Fibroblast of pulmonary artery (primary cell): ENCODE measurements at regions not wholly inside any gene's neighbourhood (a gene's known extent, or its start where the extent isn't known, plus 50 kb on each side); places are given as distances from the start of the nearest gene placed in this dataset.

Experiments used
- DNase-seq: peaks from one replicate; pipeline ENCODE4 v3.0.0-alpha.2; 2010; ENCODE audit warnings: low read depth
- H3K4me3 ChIP-seq: replicated peaks from 2 replicates; pipeline ENCODE4 v1.5.1; 2011; ENCODE audit warnings: low read depth, mild to moderate bottlenecking, control low read depth, low read length, moderate library complexity
- CTCF ChIP-seq: IDR thresholded peaks from 2 replicates; pipeline ENCODE4 v1.5.1; 2011; ENCODE audit warnings: mild to moderate bottlenecking, control low read depth, low read length, inconsistent platforms; ENCODE audit errors: missing control alignments

- no peak for TF ChIP-seq CTCF
- DNase-seq, result no peak
- H3K4me3 ChIP-seq, result no peak overlapping the region
These were observed 487.2 kb upstream of the AKR1E2 start for GRCh38 chr10:4338768-4339167.

DNA sequence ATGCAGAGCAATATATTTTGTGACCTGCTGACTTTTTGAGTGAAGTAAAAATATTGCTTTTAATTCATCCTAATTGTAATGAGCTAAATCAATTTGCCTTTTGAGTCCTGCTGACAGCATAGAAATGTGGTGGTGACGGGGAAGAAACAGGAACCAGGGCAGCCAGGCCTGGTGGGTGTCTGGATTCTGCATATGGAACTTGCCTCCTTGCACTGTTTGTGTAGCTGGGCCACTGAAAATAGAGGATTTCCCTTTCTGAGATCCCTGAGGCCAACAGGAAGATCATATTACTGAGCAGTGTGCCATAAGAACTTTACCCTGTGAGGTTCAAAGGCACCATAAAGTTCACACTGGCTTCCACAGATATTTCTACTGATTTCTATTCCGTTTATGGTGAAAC, 488.4 kb upstream of the AKR1E2 start:
- no peak for TF ChIP-seq CTCF

DNA sequence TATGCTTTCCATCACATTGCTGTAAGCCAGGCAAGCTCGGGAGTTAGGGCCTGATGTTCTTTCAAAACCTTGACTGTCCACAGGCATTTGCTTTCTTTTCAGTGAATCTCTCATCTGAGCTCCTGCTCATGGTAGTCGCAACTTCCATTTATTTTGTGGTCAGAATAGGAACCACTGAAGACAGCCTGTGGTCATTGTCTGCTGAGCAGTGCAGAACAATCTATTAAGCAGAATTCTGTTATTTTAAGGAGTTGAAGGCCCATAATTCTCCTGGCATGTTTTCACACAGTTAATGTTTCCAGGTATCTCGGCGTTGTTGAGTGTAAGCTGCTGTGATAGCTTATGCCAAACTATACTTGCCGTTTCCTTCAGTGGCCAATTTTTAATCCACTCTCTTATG, 491.1 kb upstream of the AKR1E2 start:
- no peak overlapping the region for H3K4me3 ChIP-seq
- TF ChIP-seq CTCF, result no peak
- no peak for DNase-seq

More for the DNA sequence above, 488.4 kb upstream of the AKR1E2 start:
- no peak overlapping the region for H3K4me3 ChIP-seq
- DNase-seq, result no peak

DNA sequence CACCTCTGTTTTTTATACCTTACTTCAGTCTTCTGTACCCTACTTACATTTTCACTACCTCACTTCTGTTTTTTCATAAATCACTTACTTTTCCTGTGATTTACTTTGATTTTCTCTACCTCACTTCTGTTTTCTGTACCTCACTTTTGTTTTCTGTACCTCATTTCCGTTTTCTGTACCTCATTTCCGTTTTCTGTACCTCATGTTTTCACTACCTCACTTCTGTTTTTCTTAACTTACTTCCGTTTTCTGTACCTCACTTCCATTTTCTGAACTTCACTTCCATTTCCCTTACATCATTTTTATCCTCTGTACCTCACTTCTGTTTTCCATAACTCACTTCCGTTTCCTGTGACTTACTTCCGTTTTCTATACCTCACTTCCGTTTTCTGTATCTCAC, 492.0 kb upstream of the AKR1E2 start:
- TF ChIP-seq CTCF, result no peak
- no peak overlapping the region for H3K4me3 ChIP-seq
- no peak for DNase-seq

- TF ChIP-seq CTCF, result no peak
- DNase-seq, result no peak
- H3K4me3 ChIP-seq, result no peak overlapping the region
These were observed 492.5 kb upstream of the AKR1E2 start for GRCh38 chr10:4333459-4333894.

GRCh38 chr10:4332764-4333458, 493.1 kb upstream of the AKR1E2 start:
- no peak overlapping the region for H3K4me3 ChIP-seq
- no peak for TF ChIP-seq CTCF
- DNase-seq, result no peak

DNA sequence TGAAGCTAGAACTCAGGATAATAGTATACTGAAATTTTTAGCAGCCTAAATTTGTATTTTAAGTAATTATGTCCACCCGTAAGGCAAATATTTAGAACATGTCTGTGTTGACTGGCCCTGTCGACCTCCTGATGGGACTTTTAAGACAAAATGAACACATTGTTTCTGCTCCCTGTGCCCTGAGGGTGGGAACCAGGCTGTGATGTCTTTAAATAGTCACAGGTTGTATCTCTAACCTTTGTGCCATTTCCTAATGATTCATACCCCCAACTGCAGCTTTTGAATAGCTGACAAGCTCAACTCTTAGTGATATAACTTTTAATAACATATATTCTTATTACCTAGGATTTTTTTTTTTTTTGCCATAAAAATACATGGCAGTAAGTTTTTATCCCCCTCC, 494.9 kb upstream of the AKR1E2 start:
- DNase-seq, result no peak
- H3K4me3 ChIP-seq, result no peak overlapping the region
- no peak for TF ChIP-seq CTCF
